ENCODE measurements at regions not wholly inside any gene's neighbourhood (a gene's known extent, or its start where the extent isn't known, plus 50 kb on each side); places are given as distances from the start of the nearest gene placed in this dataset.
"Not testable (repeated sequence)": the region's sequence is repeated elsewhere in the genome, so short reads cannot be mapped to it uniquely, and the experiment has no call there.

GRCh38 chr11:127803755-127804154 lies 783.6 kb downstream of the ETS1 start:
- DNase-seq (ENCODE audit: low spot score in 2 of 2) (no peak), ATAC-seq (replicated peaks; ENCODE audit: extremely low read depth, poor library complexity, severe bottlenecking) (no peak)
- no peaks in the 10 kb centered on the region for H3K4me1 Mint-ChIP-seq
- H3K27ac Mint-ChIP-seq (ENCODE audit: low read depth): no peak overlapping the region
- peaks cover 14% of the 10 kb centered on the region for H3K27me3 Mint-ChIP-seq
- no peak overlapping the region for H3K4me3 Mint-ChIP-seq
- no peaks in the 10 kb centered on the region for H3K9me3 Mint-ChIP-seq
- H3K36me3 Mint-ChIP-seq (ENCODE audit: insufficient read depth): no peaks in the 10 kb centered on the region

- Mint-ChIP-seq H3K36me3 (ENCODE audit: insufficient read depth) (no peaks in the 10 kb centered on the region), H3K4me1 (no peaks in the 10 kb centered on the region), H3K9me3 (peaks cover 5% of the 10 kb centered on the region), H3K4me3 (no peak overlapping the region), H3K27me3 (no peaks in the 10 kb centered on the region), H3K27ac (ENCODE audit: low read depth) (no peak overlapping the region)
- ATAC-seq (replicated peaks; ENCODE audit: extremely low read depth, poor library complexity, severe bottlenecking) (no peak), DNase-seq (ENCODE audit: low spot score in 2 of 2) (no peak)
Measured at GRCh38 chr11:127800989-127801688, 786.2 kb downstream of the ETS1 start.

- DNase-seq (ENCODE audit: low spot score in 2 of 2) (no peak), ATAC-seq (replicated peaks; ENCODE audit: extremely low read depth, poor library complexity, severe bottlenecking) (no peak)
- H3K9me3 Mint-ChIP-seq: peaks cover 5% of the 10 kb centered on the region
- H3K27me3 Mint-ChIP-seq: peaks cover 7% of the 10 kb centered on the region
- no peaks in the 10 kb centered on the region for H3K4me1 Mint-ChIP-seq
- no peaks in the 10 kb centered on the region for H3K36me3 Mint-ChIP-seq (ENCODE audit: insufficient read depth)
- no peak overlapping the region for H3K4me3 Mint-ChIP-seq
- no peak overlapping the region for H3K27ac Mint-ChIP-seq (ENCODE audit: low read depth)
Measured at GRCh38 chr11:127795326-127795725, 792.0 kb downstream of the ETS1 start.

- Mint-ChIP-seq H3K27me3 (peaks cover 7% of the 10 kb centered on the region), H3K27ac (ENCODE audit: low read depth) (no peak overlapping the region), H3K4me3 (no peak overlapping the region), H3K4me1 (no peaks in the 10 kb centered on the region), H3K36me3 (ENCODE audit: insufficient read depth) (no peaks in the 10 kb centered on the region), H3K9me3 (no peaks in the 10 kb centered on the region)
- ATAC-seq (replicated peaks; ENCODE audit: extremely low read depth, poor library complexity, severe bottlenecking) (no peak), DNase-seq (ENCODE audit: low spot score in 2 of 2) (no peak)
Measured at GRCh38 chr11:127791844-127792243, 791.3 kb upstream of the KIRREL3 start.

DNA sequence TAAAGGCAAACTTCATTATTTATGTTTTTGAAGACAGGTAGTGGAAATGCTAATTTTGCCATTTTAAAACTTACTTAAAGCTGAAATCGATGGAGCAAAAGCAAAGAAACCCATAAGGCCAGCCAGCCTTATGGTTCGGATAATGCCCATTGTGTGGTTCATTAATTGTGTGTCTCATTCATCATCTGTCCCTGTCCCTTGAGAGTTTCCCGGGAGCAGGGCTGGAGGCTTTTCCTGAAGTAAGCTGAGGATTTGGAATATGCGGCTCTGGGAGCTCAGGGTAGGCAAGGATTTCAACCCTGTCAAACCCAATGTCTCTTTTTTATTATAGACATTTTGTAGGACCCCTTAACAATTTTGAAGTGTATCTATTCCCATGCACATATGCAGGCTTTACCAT lies 790.0 kb upstream of the KIRREL3 start:
- H3K9me3 Mint-ChIP-seq: no peaks in the 10 kb centered on the region
- no peak overlapping the region for H3K27ac Mint-ChIP-seq (ENCODE audit: low read depth)
- no peak overlapping the region for H3K4me3 Mint-ChIP-seq
- no peaks in the 10 kb centered on the region for H3K36me3 Mint-ChIP-seq (ENCODE audit: insufficient read depth)
- ATAC-seq (replicated peaks; ENCODE audit: extremely low read depth, poor library complexity, severe bottlenecking) (no peak), DNase-seq (ENCODE audit: low spot score in 2 of 2) (no peak)
- H3K27me3 Mint-ChIP-seq: peaks cover 18% of the 10 kb centered on the region
- H3K4me1 Mint-ChIP-seq: no peaks in the 10 kb centered on the region

- Mint-ChIP-seq H3K4me1 (no peaks in the 10 kb centered on the region), H3K27ac (ENCODE audit: low read depth) (no peak overlapping the region), H3K36me3 (ENCODE audit: insufficient read depth) (no peaks in the 10 kb centered on the region), H3K27me3 (peaks cover 24% of the 10 kb centered on the region), H3K4me3 (no peak overlapping the region), H3K9me3 (no peaks in the 10 kb centered on the region)
- ATAC-seq (replicated peaks; ENCODE audit: extremely low read depth, poor library complexity, severe bottlenecking): no peak
- no peak for DNase-seq (ENCODE audit: low spot score in 2 of 2)
Measured at GRCh38 chr11:127789927-127790326, 789.4 kb upstream of the KIRREL3 start.

- H3K36me3 Mint-ChIP-seq (ENCODE audit: insufficient read depth); ATAC-seq (replicated peaks; ENCODE audit: extremely low read depth, poor library complexity, severe bottlenecking); H3K27ac Mint-ChIP-seq (ENCODE audit: low read depth); H3K4me1 Mint-ChIP-seq; H3K9me3 Mint-ChIP-seq; H3K4me3 Mint-ChIP-seq; DNase-seq (ENCODE audit: low spot score in 2 of 2): not testable (repeated sequence)
- peaks cover 21% of the 10 kb centered on the region for H3K27me3 Mint-ChIP-seq
Measured at GRCh38 chr11:127772938-127773337, 772.4 kb upstream of the KIRREL3 start.

- not testable (repeated sequence) for H3K4me1 Mint-ChIP-seq; H3K27ac Mint-ChIP-seq (ENCODE audit: low read depth); H3K9me3 Mint-ChIP-seq; H3K36me3 Mint-ChIP-seq (ENCODE audit: insufficient read depth); ATAC-seq (replicated peaks; ENCODE audit: extremely low read depth, poor library complexity, severe bottlenecking); DNase-seq (ENCODE audit: low spot score in 2 of 2); H3K4me3 Mint-ChIP-seq
- H3K27me3 Mint-ChIP-seq: peaks cover 25% of the 10 kb centered on the region
Measured at GRCh38 chr11:127768931-127769330, 768.4 kb upstream of the KIRREL3 start.

DNA sequence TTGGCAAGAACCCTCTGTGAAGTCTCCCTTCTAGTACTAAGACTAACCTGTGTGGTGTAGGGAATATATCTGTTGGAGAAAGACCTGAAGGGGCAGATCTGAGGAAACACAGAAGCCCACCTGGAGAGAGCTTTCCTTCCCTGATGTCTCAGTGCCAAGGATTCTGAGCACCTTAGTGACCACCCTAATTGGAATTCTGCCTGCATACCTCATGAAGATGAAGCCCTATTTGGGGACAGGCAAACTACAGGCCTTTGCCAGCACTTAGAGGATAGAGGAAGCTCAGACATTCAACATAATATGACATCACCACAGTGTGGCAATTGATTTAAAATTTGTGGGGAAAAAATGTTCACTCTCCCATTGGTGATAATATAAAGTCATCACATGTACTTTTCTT lies 766.2 kb upstream of the KIRREL3 start:
- H3K9me3 Mint-ChIP-seq: no peaks in the 10 kb centered on the region
- H3K27me3 Mint-ChIP-seq: peaks cover 9% of the 10 kb centered on the region
- no peak overlapping the region for H3K27ac Mint-ChIP-seq (ENCODE audit: low read depth)
- H3K4me1 Mint-ChIP-seq: no peaks in the 10 kb centered on the region
- no peak overlapping the region for H3K4me3 Mint-ChIP-seq
- DNase-seq (ENCODE audit: low spot score in 2 of 2) (no peak), ATAC-seq (replicated peaks; ENCODE audit: extremely low read depth, poor library complexity, severe bottlenecking) (no peak)
- H3K36me3 Mint-ChIP-seq (ENCODE audit: insufficient read depth): no peaks in the 10 kb centered on the region

DNA sequence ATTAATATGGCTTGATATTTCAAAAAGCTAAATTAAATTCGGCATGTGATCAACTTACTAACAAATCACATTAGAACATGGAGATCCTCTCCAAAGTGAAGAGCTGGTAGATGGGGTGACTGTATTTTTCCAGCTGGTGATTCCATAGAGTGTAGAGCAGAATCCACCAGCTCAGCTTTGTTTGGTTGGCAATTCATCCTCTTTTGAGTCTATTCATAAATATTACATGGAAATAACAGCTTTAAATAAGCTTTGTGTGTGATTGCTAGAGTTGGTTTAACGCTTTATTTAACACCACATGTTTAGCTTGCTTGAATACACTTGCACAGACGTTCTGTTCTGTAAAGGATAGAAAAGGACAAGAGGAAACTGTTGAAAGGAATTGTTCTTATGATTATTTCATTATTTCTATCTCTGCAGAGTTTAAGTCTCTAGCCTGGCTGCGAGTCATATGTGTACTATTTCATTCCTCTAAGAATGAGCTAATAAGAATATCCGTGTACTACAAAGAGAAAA lies 738.3 kb upstream of the KIRREL3 start:
- no peaks in the 10 kb centered on the region for H3K36me3 Mint-ChIP-seq (ENCODE audit: insufficient read depth)
- peaks cover under 1% of the 10 kb centered on the region for H3K4me1 Mint-ChIP-seq
- H3K9me3 Mint-ChIP-seq: no peaks in the 10 kb centered on the region
- H3K27me3 Mint-ChIP-seq: no peaks in the 10 kb centered on the region
- DNase-seq (ENCODE audit: low spot score in 2 of 2) (no peak), ATAC-seq (replicated peaks; ENCODE audit: extremely low read depth, poor library complexity, severe bottlenecking) (no peak)
- no peak overlapping the region for H3K4me3 Mint-ChIP-seq
- H3K27ac Mint-ChIP-seq (ENCODE audit: low read depth): no peak overlapping the region

DNA sequence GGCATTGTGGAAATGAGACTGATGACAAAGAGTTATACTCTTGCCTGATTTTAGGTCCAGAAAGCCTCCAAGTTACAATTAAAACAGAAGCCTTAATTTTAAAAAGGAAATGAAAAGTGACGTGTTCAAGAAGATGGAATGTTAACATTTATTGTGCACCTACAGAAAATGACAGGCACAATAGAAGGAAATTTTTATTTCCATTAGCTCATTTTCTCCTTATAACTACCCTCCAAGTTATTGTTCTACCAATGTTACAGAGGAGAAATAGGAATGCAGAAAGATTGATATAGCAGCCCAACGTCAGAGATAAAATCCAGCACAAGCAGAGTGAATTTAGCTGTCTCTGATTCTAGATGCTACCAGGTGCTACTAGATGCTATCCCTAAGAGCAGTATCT lies 736.9 kb upstream of the KIRREL3 start:
- no peaks in the 10 kb centered on the region for H3K27me3 Mint-ChIP-seq
- H3K4me3 Mint-ChIP-seq: no peak overlapping the region
- DNase-seq (ENCODE audit: low spot score in 2 of 2) (no peak), ATAC-seq (replicated peaks; ENCODE audit: extremely low read depth, poor library complexity, severe bottlenecking) (no peak)
- no peaks in the 10 kb centered on the region for H3K36me3 Mint-ChIP-seq (ENCODE audit: insufficient read depth)
- peaks cover 5% of the 10 kb centered on the region for H3K4me1 Mint-ChIP-seq
- H3K27ac Mint-ChIP-seq (ENCODE audit: low read depth): no peak overlapping the region
- no peaks in the 10 kb centered on the region for H3K9me3 Mint-ChIP-seq

DNA sequence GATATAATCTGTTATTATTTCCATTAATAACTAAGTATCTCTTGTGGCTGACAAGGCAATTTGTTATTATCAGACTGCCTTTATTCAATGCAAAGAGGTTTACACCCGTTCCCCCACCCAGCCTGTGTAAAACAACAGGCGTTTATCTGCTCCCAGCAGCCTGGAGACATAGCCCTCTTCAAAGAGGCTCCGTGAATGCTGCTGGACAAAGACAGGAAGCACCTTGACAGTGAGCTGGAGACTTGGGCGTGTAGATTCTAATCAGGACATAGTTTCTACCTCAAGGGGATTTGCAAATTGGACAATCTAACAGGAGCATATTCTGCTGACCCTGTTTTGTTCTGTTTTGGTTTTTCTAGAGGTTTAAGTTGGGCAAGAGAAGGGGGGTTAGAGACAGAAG lies 733.0 kb upstream of the KIRREL3 start:
- H3K4me1 Mint-ChIP-seq: peaks cover 5% of the 10 kb centered on the region
- ATAC-seq (replicated peaks; ENCODE audit: extremely low read depth, poor library complexity, severe bottlenecking) (no peak), DNase-seq (ENCODE audit: low spot score in 2 of 2) (no peak)
- no peaks in the 10 kb centered on the region for H3K36me3 Mint-ChIP-seq (ENCODE audit: insufficient read depth)
- H3K27me3 Mint-ChIP-seq: no peaks in the 10 kb centered on the region
- H3K27ac Mint-ChIP-seq (ENCODE audit: low read depth): no peak overlapping the region
- peaks cover 4% of the 10 kb centered on the region for H3K9me3 Mint-ChIP-seq
- H3K4me3 Mint-ChIP-seq: no peak overlapping the region

- Mint-ChIP-seq H3K36me3 (ENCODE audit: insufficient read depth) (no peaks in the 10 kb centered on the region), H3K9me3 (peaks cover 4% of the 10 kb centered on the region), H3K27ac (ENCODE audit: low read depth) (no peak overlapping the region), H3K4me3 (no peak overlapping the region), H3K4me1 (no peaks in the 10 kb centered on the region), H3K27me3 (no peaks in the 10 kb centered on the region)
- ATAC-seq (replicated peaks; ENCODE audit: extremely low read depth, poor library complexity, severe bottlenecking) (no peak), DNase-seq (ENCODE audit: low spot score in 2 of 2) (no peak)
Measured at GRCh38 chr11:127726367-127726766, 725.8 kb upstream of the KIRREL3 start.
